Body of pancreas (tissue), 4 donors: ENCODE measurements at regions not wholly inside any gene's neighbourhood (a gene's known extent, or its start where the extent isn't known, plus 50 kb on each side); places are given as distances from the start of the nearest gene placed in this dataset.
A peak's percentile ranks its signal among the peaks of the same experiment; 100 is the strongest.

Experiments
- ATAC-seq: fragments of 150-250 bp; one replicate; pipeline ENCODE4 v1.9.1; 2016
- DNase-seq, 4 donors: peaks; one replicate each; pipeline ENCODE4 v3.0.0-alpha.2; 2019
- H3K27ac ChIP-seq, 4 donors: fragments of 200-600 bp; sonication (generic); 1 replicate in 3 of 4; 2 replicates in 1 of 4; pipeline versions ENCODE4 v1.5.1 to v1.6.1; 2016 to 2019; ENCODE audit warnings: mild to moderate bottlenecking in 1 of 4, mixed read lengths in 1 of 4, moderate library complexity in 1 of 4
- H3K27me3 ChIP-seq, 2 donors: fragments of 200-600 bp; sonication (generic); one replicate each; pipeline ENCODE4 v1.6.0; 2016; ENCODE audit warnings: mild to moderate bottlenecking in 1 of 2
- H3K36me3 ChIP-seq, 2 donors: fragments of 200-600 bp; sonication (generic); replicated peaks in 1 of 2; 2 replicates each; pipeline ENCODE4 v1.5.1; 2016; ENCODE audit warnings: low read depth in 2 of 2; ENCODE audit not compliant: insufficient read depth in 1 of 2
- H3K4me1 ChIP-seq: fragments of 200-600 bp; sonication (generic); one replicate; pipeline ENCODE4 v1.6.0; 2016
- H3K4me3 ChIP-seq, 2 donors: fragments of 200-600 bp; sonication (generic); 1 replicate in 1 of 2; 2 replicates in 1 of 2; pipeline ENCODE4 v1.5.1; 2016 to 2019
- H3K9me3 ChIP-seq, 3 donors: fragments of 200-600 bp; sonication (generic); 1 replicate in 2 of 3; 2 replicates in 1 of 3; pipeline ENCODE4 v1.5.1; 2016
- CTCF ChIP-seq, 7 experiments: fragments of 450-650 bp in 4 of 7; fragments of 200-600 bp in 3 of 7; sonication (generic) in 3 of 7; IDR thresholded peaks; one replicate each; pipeline ENCODE4 v1.5.1; 2016 to 2019; ENCODE audit warnings: antibody characterized with exemption in 7 of 7
- POLR2A ChIP-seq, 3 donors: fragments of 450-650 bp; IDR thresholded peaks; one replicate each; pipeline ENCODE4 v1.6.1; 2016; ENCODE audit warnings: antibody characterized with exemption in 3 of 3, mild to moderate bottlenecking in 2 of 3
- WGBS, 2 donors: methylation state at CpG; one replicate each; pipeline ENCODE4 v1.1.5; 2017; 5-methylcytosine and 5-hydroxymethylcytosine counted together
- intact Hi-C: fragments of 100-400 bp; cut with DNase I; formaldehyde crosslinking; loops from one replicate; pipeline ENCODE4 v1.15.1; 2023

GRCh38 chr5:136809382-136809781 lies 444.0 kb upstream of the TRPC7 start:
- H3K4me1 ChIP-seq, result no peaks in the 10 kb centered on the region
- intact Hi-C loops, result no loop called here
- no peaks in the 10 kb centered on the region for H3K27me3 ChIP-seq
- no peak for ATAC-seq
- no peak overlapping the region for H3K27ac ChIP-seq
- DNase-seq, result no peak
- no peaks in the 10 kb centered on the region for H3K36me3 ChIP-seq
- 65 to 73% methylated on average over 1 of the region's 1 CpG for WGBS, 2 donors
- no peaks in the 10 kb centered on the region for H3K9me3 ChIP-seq
- no peak overlapping the region for H3K4me3 ChIP-seq
- TF ChIP-seq POLR2A (IDR thresholded peaks at IDR 0.05) (no peak), CTCF (IDR thresholded peaks at IDR 0.05) (no peak)

GRCh38 chr5:136808756-136809155 lies 443.4 kb upstream of the TRPC7 start:
- Histone ChIP-seq H3K27me3 (no peaks in the 10 kb centered on the region), H3K4me1 (no peaks in the 10 kb centered on the region), H3K9me3 (no peaks in the 10 kb centered on the region), H3K4me3 (no peak overlapping the region), H3K36me3 (no peaks in the 10 kb centered on the region), H3K27ac (no peak overlapping the region)
- no peak for ATAC-seq
- WGBS, 2 donors, result 72 to 77% methylated on average over 4 of the region's 4 CpGs
- intact Hi-C loops, result no loop called here
- DNase-seq, result no peak
- no peak for TF ChIP-seq POLR2A (IDR thresholded peaks at IDR 0.05)
- TF ChIP-seq CTCF (IDR thresholded peaks at IDR 0.05), result no peak

GRCh38 chr5:136805466-136805865 lies 440.1 kb upstream of the TRPC7 start:
- intact Hi-C loops, result no loop called here
- DNase-seq (no peak), ATAC-seq (no peak)
- WGBS, 2 donors, result 85 to 89% methylated on average over 2 of the region's 2 CpGs
- Histone ChIP-seq H3K36me3 (no peaks in the 10 kb centered on the region), H3K27me3 (no peaks in the 10 kb centered on the region), H3K9me3 (no peaks in the 10 kb centered on the region), H3K4me3 (no peak overlapping the region), H3K4me1 (no peaks in the 10 kb centered on the region), H3K27ac (no peak overlapping the region)
- no peak for TF ChIP-seq POLR2A (IDR thresholded peaks at IDR 0.05)

- peak in 3 of 4 donors; percentile 16 to 34 (median 21) for DNase-seq
- Histone ChIP-seq H3K4me3 (no peak overlapping the region), H3K4me1 (no peaks in the 10 kb centered on the region), H3K36me3 (no peaks in the 10 kb centered on the region), H3K27me3 (no peaks in the 10 kb centered on the region), H3K9me3 (no peaks in the 10 kb centered on the region), H3K27ac (no peak overlapping the region)
- TF ChIP-seq POLR2A (IDR thresholded peaks at IDR 0.05), result no peak
- peak in 4 of 7 experiments; percentile 33 to 52 (median 42) for TF ChIP-seq CTCF (IDR thresholded peaks at IDR 0.05)
- WGBS, 2 donors, result 42 to 46% methylated on average over 2 of the region's 2 CpGs
- intact Hi-C loops, result no loop called here
- no peak for ATAC-seq
These were observed 437.0 kb upstream of the TRPC7 start for GRCh38 chr5:136802383-136802782.

GRCh38 chr5:136799806-136800372 lies 434.5 kb upstream of the TRPC7 start:
- ATAC-seq (no peak), DNase-seq (no peak)
- Histone ChIP-seq H3K4me3 (no peak overlapping the region), H3K27ac (no peak overlapping the region), H3K27me3 (no peaks in the 10 kb centered on the region), H3K36me3 (no peaks in the 10 kb centered on the region), H3K4me1 (no peaks in the 10 kb centered on the region), H3K9me3 (no peaks in the 10 kb centered on the region)
- TF ChIP-seq CTCF (IDR thresholded peaks at IDR 0.05), result no peak
- no peak for TF ChIP-seq POLR2A (IDR thresholded peaks at IDR 0.05)
- intact Hi-C loops, result no loop called here
- WGBS, 2 donors, result 48 to 66% methylated on average over 1 of the region's 1 CpG
